Lower lobe of right lung (tissue), 2 donors: ENCODE measurements at regions not wholly inside any gene's neighbourhood (a gene's known extent, or its start where the extent isn't known, plus 50 kb on each side); places are given as distances from the start of the nearest gene placed in this dataset.
A peak's percentile ranks its signal among the peaks of the same experiment; 100 is the strongest.

Experiments used
- ATAC-seq, 2 donors: fragments of 200-7000 bp; cut with Tn5 transposase; one replicate each; pipeline ENCODE4 v1.9.1; 2020 to 2022; ENCODE audit warnings: mild to moderate bottlenecking in 2 of 2, moderate library complexity in 2 of 2
- DNase-seq: peaks from one replicate; pipeline ENCODE4 v3.0.0-alpha.2; 2020
- H3K27ac ChIP-seq: fragments of 200-600 bp; one replicate; pipeline ENCODE4 v1.8.0; 2022
- H3K27me3 ChIP-seq: fragments of 200-600 bp; one replicate; pipeline ENCODE4 v1.8.0; 2022; ENCODE audit warnings: low read depth
- H3K36me3 ChIP-seq: fragments of 200-600 bp; one replicate; pipeline ENCODE4 v1.8.0; 2022; ENCODE audit warnings: mild to moderate bottlenecking
- H3K4me1 ChIP-seq: fragments of 200-600 bp; one replicate; pipeline ENCODE4 v1.8.0; 2022
- H3K4me3 ChIP-seq: fragments of 200-600 bp; one replicate; pipeline ENCODE4 v1.8.0; 2022; ENCODE audit warnings: mild to moderate bottlenecking
- H3K9me3 ChIP-seq: fragments of 200-600 bp; one replicate; pipeline ENCODE4 v1.8.0; 2022
- intact Hi-C: fragments of 100-400 bp; cut with DNase I; formaldehyde crosslinking; loops from one replicate; pipeline ENCODE4 v1.11.0; 2022
- TF ChIP-seq, protein P1 (sequence below): fragments of 200-600 bp; IDR thresholded peaks from one replicate; pipeline ENCODE4 v1.8.0; 2022; ENCODE audit warnings: antibody characterized with exemption, mild to moderate bottlenecking
- donor health status: DM: no; HTN: yes; CAD: no; lungs with severe emphysema.

DNA sequence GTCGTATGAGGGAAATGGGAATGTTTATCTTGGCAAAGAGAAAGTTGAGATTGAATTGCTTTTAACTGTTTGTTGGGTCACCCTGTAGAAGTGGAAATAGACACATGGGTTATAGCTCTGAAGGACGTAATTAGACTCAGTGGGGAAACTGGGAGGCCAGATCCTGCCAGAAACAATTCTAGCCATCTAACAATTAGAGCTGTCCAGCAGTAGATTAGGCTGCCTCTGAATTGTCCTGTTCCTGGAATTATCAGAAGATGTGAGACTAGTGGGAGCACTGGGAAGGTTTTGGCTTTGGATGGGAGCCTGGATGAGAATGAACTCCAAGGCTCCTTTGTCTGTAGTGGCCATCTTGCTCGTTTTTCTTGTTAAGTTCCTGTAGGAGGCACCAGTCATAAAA is 61.9 kb upstream of the IGFBP7 start:
- intact Hi-C loops: no loop called here
- no peaks in the 10 kb centered on the region for H3K27me3 ChIP-seq
- H3K4me3 ChIP-seq: no peak overlapping the region
- ATAC-seq (no peak), DNase-seq (no peak)
- H3K27ac ChIP-seq: no peak overlapping the region
- no peaks in the 10 kb centered on the region for H3K4me1 ChIP-seq
- TF ChIP-seq, protein P1, sequence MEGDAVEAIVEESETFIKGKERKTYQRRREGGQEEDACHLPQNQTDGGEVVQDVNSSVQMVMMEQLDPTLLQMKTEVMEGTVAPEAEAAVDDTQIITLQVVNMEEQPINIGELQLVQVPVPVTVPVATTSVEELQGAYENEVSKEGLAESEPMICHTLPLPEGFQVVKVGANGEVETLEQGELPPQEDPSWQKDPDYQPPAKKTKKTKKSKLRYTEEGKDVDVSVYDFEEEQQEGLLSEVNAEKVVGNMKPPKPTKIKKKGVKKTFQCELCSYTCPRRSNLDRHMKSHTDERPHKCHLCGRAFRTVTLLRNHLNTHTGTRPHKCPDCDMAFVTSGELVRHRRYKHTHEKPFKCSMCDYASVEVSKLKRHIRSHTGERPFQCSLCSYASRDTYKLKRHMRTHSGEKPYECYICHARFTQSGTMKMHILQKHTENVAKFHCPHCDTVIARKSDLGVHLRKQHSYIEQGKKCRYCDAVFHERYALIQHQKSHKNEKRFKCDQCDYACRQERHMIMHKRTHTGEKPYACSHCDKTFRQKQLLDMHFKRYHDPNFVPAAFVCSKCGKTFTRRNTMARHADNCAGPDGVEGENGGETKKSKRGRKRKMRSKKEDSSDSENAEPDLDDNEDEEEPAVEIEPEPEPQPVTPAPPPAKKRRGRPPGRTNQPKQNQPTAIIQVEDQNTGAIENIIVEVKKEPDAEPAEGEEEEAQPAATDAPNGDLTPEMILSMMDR: no peak
- H3K36me3 ChIP-seq: no peaks in the 10 kb centered on the region
- H3K9me3 ChIP-seq: no peaks in the 10 kb centered on the region

DNA sequence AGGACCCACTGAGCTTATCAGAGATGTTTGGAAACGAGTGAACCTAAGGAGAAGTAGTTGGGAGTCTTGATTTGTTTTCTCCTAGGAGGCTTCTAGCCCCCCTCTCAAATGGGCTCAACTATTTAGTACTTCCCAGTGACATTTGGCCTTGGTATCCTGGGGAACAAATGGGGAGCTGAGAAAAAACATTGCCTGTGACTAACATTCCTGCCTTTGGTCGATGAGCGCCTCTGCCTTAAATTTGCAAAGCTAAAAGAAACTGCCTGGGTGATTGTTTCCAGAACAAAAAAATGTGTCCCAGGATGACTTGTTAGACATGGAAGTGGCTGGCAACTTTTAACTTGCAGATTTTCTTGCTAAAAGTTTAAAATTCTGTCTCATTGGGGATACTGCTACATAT is 58.8 kb upstream of the IGFBP7 start:
- intact Hi-C loops: no loop called here
- ATAC-seq (no peak), DNase-seq (no peak)
- H3K27me3 ChIP-seq: no peaks in the 10 kb centered on the region
- peaks cover 5% of the 10 kb centered on the region for H3K4me1 ChIP-seq
- H3K36me3 ChIP-seq: no peaks in the 10 kb centered on the region
- no peak overlapping the region for H3K27ac ChIP-seq
- H3K9me3 ChIP-seq: no peaks in the 10 kb centered on the region
- no peak overlapping the region for H3K4me3 ChIP-seq
- TF ChIP-seq, protein P1: no peak

DNA sequence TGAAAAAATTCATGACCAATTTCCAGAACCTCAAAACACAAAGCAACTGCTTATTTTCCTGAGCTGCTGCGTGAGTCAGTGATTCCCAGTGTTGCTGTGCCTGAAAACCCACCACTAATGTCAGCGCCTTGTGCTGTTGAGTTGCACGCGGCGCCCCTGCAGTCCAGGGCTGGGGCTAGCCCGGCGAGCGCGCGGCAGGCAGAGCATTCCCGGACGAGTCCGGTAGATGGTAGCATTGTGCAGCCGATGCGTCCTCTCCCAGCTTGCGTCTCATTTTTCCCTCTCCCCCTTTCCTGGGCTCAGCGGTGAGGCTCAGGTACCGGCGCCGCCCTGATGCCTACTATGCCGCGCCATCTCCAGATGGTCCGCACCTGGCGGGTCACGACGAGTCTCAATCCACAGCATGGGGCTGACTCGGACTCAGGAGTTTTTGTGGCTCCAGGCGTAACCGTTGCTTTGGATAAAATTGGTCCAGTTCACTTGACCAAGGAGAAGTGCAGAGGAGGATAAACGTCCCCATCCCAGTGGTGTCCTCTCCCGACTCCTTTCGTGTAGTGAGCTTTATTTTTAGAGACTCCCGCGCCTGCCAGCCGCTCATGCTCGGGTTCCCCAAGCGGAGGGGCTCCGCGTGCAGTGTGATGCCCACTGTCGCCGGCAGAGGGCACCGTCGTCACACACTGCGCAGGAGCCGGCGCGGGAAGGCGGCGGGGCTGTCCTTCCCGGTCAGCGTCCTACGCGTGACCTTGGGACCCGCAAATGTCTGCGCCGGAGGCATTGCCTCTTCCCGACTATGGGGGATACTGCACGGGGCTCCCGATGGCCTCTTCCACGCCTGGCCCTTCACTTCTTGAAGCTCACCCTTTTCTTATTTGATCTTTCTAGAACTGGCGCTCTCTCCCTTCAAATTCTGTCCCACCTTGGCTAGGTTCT is 53.6 kb upstream of the IGFBP7 start:
- intact Hi-C loops: no loop called here
- TF ChIP-seq, protein P1: peak; percentile 78

DNA sequence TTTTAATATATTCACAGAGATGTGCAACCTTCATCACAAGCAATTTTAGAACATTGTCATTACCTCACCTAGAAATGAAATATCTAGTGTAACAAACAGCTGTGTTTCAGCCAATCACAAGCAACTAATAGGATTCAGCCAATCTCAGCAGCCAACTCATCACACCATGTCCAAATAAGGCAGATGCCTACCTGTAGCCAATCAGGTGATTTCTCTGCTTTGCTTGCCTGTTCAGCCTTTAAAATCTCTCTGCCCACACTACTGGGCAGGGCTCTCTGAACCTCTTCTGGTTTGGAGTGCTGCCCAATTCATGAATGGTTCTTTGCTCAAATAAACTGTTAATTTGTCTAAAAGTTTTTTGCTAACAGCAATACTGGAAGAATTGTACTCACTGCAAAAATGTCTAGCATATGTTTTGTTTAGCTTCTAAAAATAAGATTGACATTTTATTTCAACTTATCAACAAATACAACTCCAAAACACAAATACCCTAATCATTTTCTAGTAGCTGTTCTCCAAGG is 52.4 kb upstream of the IGFBP7 start:
- intact Hi-C loops: no loop called here
- TF ChIP-seq, protein P1: no peak
- no peak for ATAC-seq

More for the DNA sequence above, 53.6 kb upstream of the IGFBP7 start:
- Histone ChIP-seq H3K9me3 (no peaks in the 10 kb centered on the region), H3K27me3 (no peaks in the 10 kb centered on the region), H3K36me3 (no peaks in the 10 kb centered on the region), H3K4me3 (peak overlapping the region; percentile 67), H3K27ac (no peak overlapping the region), H3K4me1 (peaks cover 5% of the 10 kb centered on the region)
- ATAC-seq (peak; percentile 97 to 98), DNase-seq (peak; percentile 82)

More for the DNA sequence above, 52.4 kb upstream of the IGFBP7 start:
- no peak for DNase-seq
- Histone ChIP-seq H3K4me1 (peaks cover 5% of the 10 kb centered on the region), H3K27me3 (no peaks in the 10 kb centered on the region), H3K36me3 (no peaks in the 10 kb centered on the region), H3K4me3 (no peak overlapping the region), H3K9me3 (no peaks in the 10 kb centered on the region), H3K27ac (no peak overlapping the region)
